T-cell (primary cell): ENCODE measurements at regions not wholly inside any gene's neighbourhood (a gene's known extent, or its start where the extent isn't known, plus 50 kb on each side); places are given as distances from the start of the nearest gene placed in this dataset.

Source experiments
- ATAC-seq, 4 experiments: fragments of 200-7000 bp in 3 of 4; fragments of 150-1000 bp in 1 of 4; cut with Tn5 transposase; replicated peaks in 1 of 4; 1 replicate in 3 of 4; 2 replicates in 1 of 4; pipeline ENCODE4 v1.10.0; 2021; ENCODE audit warnings: moderate library complexity in 3 of 4, mild to moderate bottlenecking in 2 of 4, moderate number of reproducible peaks in 1 of 4
- CTCF ChIA-PET, 2 donors: fragments of 300-600 bp; sonication (Branson Sonifier 250); formaldehyde crosslinking; loops; one replicate each; lab custom pipeline; 2022; ENCODE audit warnings: antibody characterized with exemption in 2 of 2; lab: Charles Lee
- POLR2A ChIA-PET, 2 donors: fragments of 300-600 bp; sonication (Branson Sonifier 250); formaldehyde crosslinking; loops; one replicate each; lab custom pipeline; 2022; ENCODE audit warnings: antibody characterized with exemption in 2 of 2; lab: Charles Lee
- DNase-seq, 35 experiments: peaks; one replicate each; pipeline versions ENCODE4 v3.0.0 to v3.0.0-alpha.2; 2013 to 2023
- H3K27ac ChIP-seq: one replicate; pipeline ENCODE4 v1.5.1; 2013; ENCODE audit warnings: low read length
- H3K27me3 ChIP-seq, 2 experiments: replicated peaks in 1 of 2; 1 replicate in 1 of 2; 2 replicates in 1 of 2; pipeline versions ENCODE4 v1.6.1 to v1.7.0; 2013; ENCODE audit warnings: low read length in 1 of 2, mixed read lengths in 1 of 2; ENCODE audit not compliant: control insufficient read depth in 2 of 2, insufficient read depth in 2 of 2; ENCODE audit errors: extremely low read depth in 1 of 2
- H3K36me3 ChIP-seq, 2 donors: 1 replicate in 1 of 2; 2 replicates in 1 of 2; pipeline versions ENCODE4 v1.6.1 to v1.7.0; 2013; ENCODE audit warnings: low read length in 1 of 2; ENCODE audit not compliant: control insufficient read depth in 2 of 2, insufficient read depth in 1 of 2; ENCODE audit errors: extremely low read depth in 1 of 2
- H3K4me1 ChIP-seq, 2 experiments: 1 replicate in 1 of 2; 2 replicates in 1 of 2; pipeline versions ENCODE4 v1.6.1 to v1.7.0; 2013; ENCODE audit warnings: low read length in 2 of 2, mixed read lengths in 1 of 2; ENCODE audit not compliant: insufficient read depth in 2 of 2, control insufficient read depth in 1 of 2; ENCODE audit errors: extremely low read depth in 1 of 2
- H3K4me3 ChIP-seq, 2 donors: 1 replicate in 1 of 2; 2 replicates in 1 of 2; pipeline versions ENCODE4 v1.5.1 to v1.7.0; 2013; ENCODE audit warnings: mild to moderate bottlenecking in 2 of 2, low read length in 1 of 2, moderate library complexity in 1 of 2; ENCODE audit not compliant: control insufficient read depth in 1 of 2; ENCODE audit errors: extremely low read depth in 1 of 2
- H3K9me3 ChIP-seq: 2 replicates; pipeline ENCODE4 v1.7.0; 2013
- H3K27ac Mint-ChIP-seq, 2 donors: one replicate each; pipeline ENCODE4 v1.8.0; 2020 to 2021; ENCODE audit warnings: mild to moderate bottlenecking in 2 of 2, mixed read lengths in 2 of 2
- H3K27me3 Mint-ChIP-seq, 2 donors: one replicate each; pipeline ENCODE4 v1.8.0; 2021 to 2022; ENCODE audit warnings: mixed read lengths in 2 of 2
- H3K36me3 Mint-ChIP-seq: one replicate; pipeline ENCODE4 v1.8.0; 2021; ENCODE audit warnings: mixed read lengths
- H3K4me1 Mint-ChIP-seq, 3 donors: one replicate each; pipeline ENCODE4 v1.8.0; 2020 to 2022; ENCODE audit warnings: mixed read lengths in 3 of 3, mild to moderate bottlenecking in 1 of 3
- H3K4me3 Mint-ChIP-seq, 3 donors: one replicate each; pipeline ENCODE4 v1.8.0; 2020 to 2022; ENCODE audit warnings: mild to moderate bottlenecking in 3 of 3, mixed read lengths in 3 of 3, moderate library complexity in 3 of 3
- H3K9me3 Mint-ChIP-seq, 3 donors: one replicate each; pipeline ENCODE4 v1.8.0; 2020 to 2022; ENCODE audit warnings: mixed read lengths in 3 of 3
- WGBS: methylation state at CpG from one replicate; pipeline ENCODE4 v1.1.5; 2013; ENCODE audit warnings: missing lambda C conversion rate; ENCODE audit not compliant: insufficient coverage; 5-methylcytosine and 5-hydroxymethylcytosine counted together

DNA sequence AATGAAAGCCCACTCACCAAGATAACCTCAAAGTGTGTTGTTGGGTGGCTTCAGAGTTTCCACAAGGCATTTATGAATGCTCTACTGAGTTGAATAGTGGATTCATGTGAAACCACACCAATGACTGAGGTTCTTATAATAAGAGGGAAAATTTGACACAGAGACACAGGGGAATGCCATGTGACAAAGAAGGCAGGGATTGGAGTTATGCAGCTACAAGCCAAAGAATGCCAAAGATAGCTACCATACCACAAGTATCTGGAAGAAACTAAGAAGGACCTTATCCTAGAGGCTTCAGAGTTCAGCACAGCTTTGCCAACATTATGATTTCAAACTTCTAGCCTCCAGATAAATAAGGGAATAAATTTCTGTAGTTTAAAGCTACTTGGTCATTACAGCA is 68.0 kb upstream of the PCDH15 start:
- Mint-ChIP-seq H3K4me1 (no peaks in the 10 kb centered on the region), H3K4me3 (no peak overlapping the region), H3K36me3 (no peaks in the 10 kb centered on the region), H3K9me3 (peaks cover 4 to 25% (median 12%) of the 10 kb centered on the region in 3 donors), H3K27me3 (no peaks in the 10 kb centered on the region), H3K27ac (no peak overlapping the region)
- H3K4me1 ChIP-seq, result no peaks in the 10 kb centered on the region
- H3K27ac ChIP-seq, result no peak overlapping the region
- H3K4me3 ChIP-seq, result no peak overlapping the region
- DNase-seq (no peak), ATAC-seq (no peak)
- no peaks in the 10 kb centered on the region for H3K36me3 ChIP-seq
- H3K27me3 ChIP-seq, result no peaks in the 10 kb centered on the region
- H3K9me3 ChIP-seq, result no peaks in the 10 kb centered on the region
- ChIA-PET POLR2A (no interaction called here), CTCF (no interaction called here)

- Mint-ChIP-seq H3K4me3 (no peak overlapping the region), H3K4me1 (no peaks in the 10 kb centered on the region), H3K27ac (no peak overlapping the region), H3K27me3 (no peaks in the 10 kb centered on the region), H3K9me3 (peaks cover 4 to 21% (median 8%) of the 10 kb centered on the region in 3 donors), H3K36me3 (no peaks in the 10 kb centered on the region)
- Histone ChIP-seq H3K36me3 (no peaks in the 10 kb centered on the region), H3K4me1 (no peaks in the 10 kb centered on the region), H3K4me3 (no peak overlapping the region), H3K27me3 (no peaks in the 10 kb centered on the region), H3K9me3 (no peaks in the 10 kb centered on the region), H3K27ac (no peak overlapping the region)
- ChIA-PET POLR2A (no interaction called here), CTCF (no interaction called here)
- no peak for ATAC-seq
- no peak for DNase-seq
These were observed 65.6 kb upstream of the PCDH15 start for GRCh38 chr10:54866666-54867065.

- no peaks in the 10 kb centered on the region for H3K27me3 Mint-ChIP-seq
- ChIA-PET POLR2A (no interaction called here), CTCF (no interaction called here)
- 64% methylated on average over 3 of the region's 3 CpGs for WGBS
- H3K9me3 ChIP-seq, result no peaks in the 10 kb centered on the region
- ATAC-seq (no peak), DNase-seq (no peak)
- H3K36me3 ChIP-seq, result no peaks in the 10 kb centered on the region
- peaks cover 4 to 12% (median 5%) of the 10 kb centered on the region in 3 donors for H3K9me3 Mint-ChIP-seq
- H3K27ac ChIP-seq, result no peak overlapping the region
- no peak overlapping the region for H3K4me3 ChIP-seq
- H3K27me3 ChIP-seq, result no peaks in the 10 kb centered on the region
- H3K27ac Mint-ChIP-seq, result no peak overlapping the region
- H3K4me3 Mint-ChIP-seq, result no peak overlapping the region
- no peaks in the 10 kb centered on the region for H3K4me1 ChIP-seq
- no peaks in the 10 kb centered on the region for H3K36me3 Mint-ChIP-seq
- no peaks in the 10 kb centered on the region for H3K4me1 Mint-ChIP-seq
These were observed 53.8 kb upstream of the PCDH15 start for GRCh38 chr10:54854843-54855242.

- H3K27me3 Mint-ChIP-seq, result no peaks in the 10 kb centered on the region
- ChIA-PET POLR2A (no interaction called here), CTCF (no interaction called here)
- H3K4me1 Mint-ChIP-seq, result no peaks in the 10 kb centered on the region
- H3K9me3 Mint-ChIP-seq, result peaks cover 4 to 12% (median 5%) of the 10 kb centered on the region in 3 donors
- H3K27ac Mint-ChIP-seq, result no peak overlapping the region
- H3K36me3 Mint-ChIP-seq, result no peaks in the 10 kb centered on the region
- Histone ChIP-seq H3K27ac (no peak overlapping the region), H3K4me3 (no peak overlapping the region), H3K4me1 (no peaks in the 10 kb centered on the region), H3K27me3 (no peaks in the 10 kb centered on the region), H3K9me3 (no peaks in the 10 kb centered on the region), H3K36me3 (no peaks in the 10 kb centered on the region)
- WGBS, result 89% methylated on average over 2 of the region's 3 CpGs
- ATAC-seq (no peak), DNase-seq (no peak)
- H3K4me3 Mint-ChIP-seq, result no peak overlapping the region
These were observed 53.4 kb upstream of the PCDH15 start for GRCh38 chr10:54854389-54854788.

DNA sequence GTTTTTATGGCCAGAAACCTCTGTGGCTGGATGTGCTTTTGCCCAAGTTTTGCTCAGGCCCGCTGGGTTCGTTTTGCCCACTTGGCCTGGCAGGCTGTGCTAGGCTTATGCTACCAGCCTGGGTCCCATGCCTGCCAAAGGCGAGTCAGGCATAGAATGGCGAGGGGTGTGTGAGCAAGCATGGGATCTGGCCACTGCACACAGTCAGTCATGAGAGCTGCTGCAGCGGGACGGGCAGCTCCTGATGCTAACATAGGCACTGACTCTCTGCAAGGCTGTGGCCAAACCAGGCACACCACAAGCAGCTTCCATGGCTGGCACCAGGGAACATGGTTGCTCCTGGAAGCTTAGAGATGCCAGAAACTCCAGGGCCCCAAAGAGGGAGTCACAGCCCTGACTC is 52.9 kb upstream of the PCDH15 start:
- Mint-ChIP-seq H3K27me3 (no peaks in the 10 kb centered on the region), H3K36me3 (no peaks in the 10 kb centered on the region), H3K9me3 (peaks cover 0 to 9% (median 4%) of the 10 kb centered on the region in 3 donors), H3K27ac (no peak overlapping the region), H3K4me1 (no peaks in the 10 kb centered on the region), H3K4me3 (no peak overlapping the region)
- Histone ChIP-seq H3K4me3 (no peak overlapping the region), H3K4me1 (no peaks in the 10 kb centered on the region), H3K36me3 (no peaks in the 10 kb centered on the region), H3K9me3 (no peaks in the 10 kb centered on the region), H3K27ac (no peak overlapping the region), H3K27me3 (no peaks in the 10 kb centered on the region)
- CTCF ChIA-PET, result no interaction called here
- ATAC-seq (no peak), DNase-seq (no peak)
- WGBS, result 74% methylated on average over 6 of the region's 6 CpGs
- POLR2A ChIA-PET, result no interaction called here
